ENCODE measurements at regions not wholly inside any gene's neighbourhood (a gene's known extent, or its start where the extent isn't known, plus 50 kb on each side); places are given as distances from the start of the nearest gene placed in this dataset.

DNA sequence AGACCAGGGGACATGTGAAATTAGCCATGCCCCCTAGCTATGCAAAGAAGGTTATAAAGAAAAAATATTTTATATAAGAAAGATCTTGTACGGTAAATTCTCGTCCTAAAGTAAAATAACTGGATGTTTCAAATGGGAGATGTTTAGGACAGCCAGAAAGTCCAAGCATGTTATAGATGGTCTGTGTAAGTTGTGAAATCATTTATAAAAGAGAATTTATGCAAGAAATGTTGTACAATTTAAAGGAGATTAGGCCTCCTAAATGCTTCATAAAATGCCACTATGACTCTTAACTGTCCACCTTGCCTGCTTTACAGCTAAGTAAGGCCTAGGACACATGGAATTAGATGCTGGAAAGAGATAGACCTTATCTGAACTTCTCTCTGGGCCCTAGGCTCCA, 118.1 kb upstream of the POGK start:
- TF ChIP-seq POLR2A (IDR thresholded peaks at IDR 0.05; ENCODE audit: low read depth, low read length) = no peak
- TF ChIP-seq PAX5 (IDR thresholded peaks at IDR 0.05; ENCODE audit: insufficient read depth, low read length, severe bottlenecking) = no peak
- TF ChIP-seq POLR2AphosphoS5 (IDR thresholded peaks at IDR 0.05; ENCODE audit: low read depth, low read length) = no peak
- TF ChIP-seq TAF1 (IDR thresholded peaks at IDR 0.05; ENCODE audit: low read depth, low read length) = no peak
- no peak for TF ChIP-seq SPI1 (IDR thresholded peaks at IDR 0.05; ENCODE audit: low read depth, low read length)
- TF ChIP-seq POU2F2 (IDR thresholded peaks at IDR 0.05; ENCODE audit: low read depth, low read length) = no peak
